ENCODE measurements at regions not wholly inside any gene's neighbourhood (a gene's known extent, or its start where the extent isn't known, plus 50 kb on each side); places are given as distances from the start of the nearest gene placed in this dataset.

DNA sequence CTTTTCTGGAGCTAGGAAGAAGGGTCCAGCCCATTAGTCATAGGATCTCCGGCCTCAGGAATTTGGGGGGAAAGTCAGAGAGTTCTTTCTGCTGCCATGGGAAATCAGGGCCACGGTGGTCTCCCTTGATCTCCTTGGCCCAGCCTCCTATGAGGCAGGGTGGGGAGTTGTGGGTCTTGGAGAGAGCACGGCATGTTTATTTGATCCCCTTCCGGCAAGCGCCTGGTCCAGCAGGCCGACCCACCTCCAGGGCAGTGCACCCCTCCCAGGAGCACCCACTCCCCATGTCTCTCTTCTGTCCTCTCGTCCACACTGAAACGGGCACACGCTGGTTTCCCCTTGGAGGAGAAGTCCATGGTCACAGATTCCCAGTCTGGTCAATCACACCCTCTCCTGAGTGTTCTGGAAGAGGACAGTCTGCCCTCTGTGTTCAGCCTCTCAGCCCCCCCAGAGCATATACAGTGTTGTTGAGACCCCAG is 464.6 kb upstream of the HS6ST1 start:
- no peaks in the 10 kb centered on the region for H3K36me3 ChIP-seq (replicated peaks; ENCODE audit: insufficient read depth, low read length)
- TF ChIP-seq EZH2phosphoT487 (IDR thresholded peaks at IDR 0.05; ENCODE audit: low read length) (no peak), EZH2 (optimal IDR thresholded peaks at IDR 0.05; ENCODE audit: low read depth, low read length) (no peak)
- TF ChIP-seq, protein P1, sequence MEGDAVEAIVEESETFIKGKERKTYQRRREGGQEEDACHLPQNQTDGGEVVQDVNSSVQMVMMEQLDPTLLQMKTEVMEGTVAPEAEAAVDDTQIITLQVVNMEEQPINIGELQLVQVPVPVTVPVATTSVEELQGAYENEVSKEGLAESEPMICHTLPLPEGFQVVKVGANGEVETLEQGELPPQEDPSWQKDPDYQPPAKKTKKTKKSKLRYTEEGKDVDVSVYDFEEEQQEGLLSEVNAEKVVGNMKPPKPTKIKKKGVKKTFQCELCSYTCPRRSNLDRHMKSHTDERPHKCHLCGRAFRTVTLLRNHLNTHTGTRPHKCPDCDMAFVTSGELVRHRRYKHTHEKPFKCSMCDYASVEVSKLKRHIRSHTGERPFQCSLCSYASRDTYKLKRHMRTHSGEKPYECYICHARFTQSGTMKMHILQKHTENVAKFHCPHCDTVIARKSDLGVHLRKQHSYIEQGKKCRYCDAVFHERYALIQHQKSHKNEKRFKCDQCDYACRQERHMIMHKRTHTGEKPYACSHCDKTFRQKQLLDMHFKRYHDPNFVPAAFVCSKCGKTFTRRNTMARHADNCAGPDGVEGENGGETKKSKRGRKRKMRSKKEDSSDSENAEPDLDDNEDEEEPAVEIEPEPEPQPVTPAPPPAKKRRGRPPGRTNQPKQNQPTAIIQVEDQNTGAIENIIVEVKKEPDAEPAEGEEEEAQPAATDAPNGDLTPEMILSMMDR (IDR thresholded peaks at IDR 0.05; ENCODE audit: low read length): no peak
- H3F3A ChIP-seq (ENCODE audit: insufficient read depth, low read length): no peaks in the 10 kb centered on the region
- H3K9ac ChIP-seq (ENCODE audit: low read length): no peak overlapping the region
- H3K9me3 ChIP-seq (replicated peaks; ENCODE audit: insufficient read depth, low read length): no peaks in the 10 kb centered on the region
- H2AFZ ChIP-seq (ENCODE audit: low read length): no peak overlapping the region
- H3K27ac ChIP-seq (ENCODE audit: low read length): no peak overlapping the region
- no peaks in the 10 kb centered on the region for H3K79me2 ChIP-seq (ENCODE audit: low read length)
- no peak overlapping the region for H3K4me2 ChIP-seq (ENCODE audit: low read depth, low read length)
- H3K4me3 ChIP-seq (ENCODE audit: low read length): no peak overlapping the region
- DNase-seq: no peak
- H3K4me1 ChIP-seq (ENCODE audit: low read length): no peaks in the 10 kb centered on the region
- no peaks in the 10 kb centered on the region for H3K27me3 ChIP-seq (replicated peaks; ENCODE audit: insufficient read depth, low read length)
- no peaks in the 10 kb centered on the region for H4K20me1 ChIP-seq (ENCODE audit: insufficient read depth, low read length)
- H3K9me2 ChIP-seq (replicated peaks; ENCODE audit: insufficient read depth, low read length): no peaks in the 10 kb centered on the region

DNA sequence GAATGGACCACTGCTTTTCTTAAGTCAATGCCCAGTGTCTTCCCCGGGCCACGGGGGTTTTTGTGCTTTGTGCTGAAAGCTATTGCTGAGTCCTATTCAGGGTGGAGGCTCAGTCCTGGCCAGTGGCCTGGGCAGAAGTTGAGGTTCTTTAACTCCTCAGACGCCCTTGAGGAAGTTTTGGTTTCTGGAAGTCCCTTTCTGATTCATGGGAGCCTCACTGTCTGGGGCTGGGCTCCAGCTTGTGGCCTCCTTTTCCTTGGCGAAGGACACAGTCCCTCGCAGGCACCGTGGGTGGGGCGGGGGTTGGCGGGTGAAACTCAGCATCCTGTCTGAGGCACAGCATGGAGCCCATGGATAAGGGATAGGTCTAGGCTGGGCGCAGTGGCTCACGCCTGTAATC is 465.2 kb upstream of the HS6ST1 start:
- Histone ChIP-seq H3F3A (ENCODE audit: insufficient read depth, low read length) (no peaks in the 10 kb centered on the region), H3K4me1 (ENCODE audit: low read length) (no peaks in the 10 kb centered on the region), H3K36me3 (replicated peaks; ENCODE audit: insufficient read depth, low read length) (no peaks in the 10 kb centered on the region), H3K9ac (ENCODE audit: low read length) (no peak overlapping the region), H2AFZ (ENCODE audit: low read length) (no peak overlapping the region), H3K9me2 (replicated peaks; ENCODE audit: insufficient read depth, low read length) (no peaks in the 10 kb centered on the region), H3K27ac (ENCODE audit: low read length) (no peak overlapping the region), H3K4me2 (ENCODE audit: low read depth, low read length) (no peak overlapping the region), H3K4me3 (ENCODE audit: low read length) (no peak overlapping the region), H3K79me2 (ENCODE audit: low read length) (no peaks in the 10 kb centered on the region), H4K20me1 (ENCODE audit: insufficient read depth, low read length) (no peaks in the 10 kb centered on the region), H3K27me3 (replicated peaks; ENCODE audit: insufficient read depth, low read length) (no peaks in the 10 kb centered on the region), H3K9me3 (replicated peaks; ENCODE audit: insufficient read depth, low read length) (no peaks in the 10 kb centered on the region)
- TF ChIP-seq EZH2 (optimal IDR thresholded peaks at IDR 0.05; ENCODE audit: low read depth, low read length) (no peak), EZH2phosphoT487 (IDR thresholded peaks at IDR 0.05; ENCODE audit: low read length) (no peak)
- no peak for DNase-seq

DNA sequence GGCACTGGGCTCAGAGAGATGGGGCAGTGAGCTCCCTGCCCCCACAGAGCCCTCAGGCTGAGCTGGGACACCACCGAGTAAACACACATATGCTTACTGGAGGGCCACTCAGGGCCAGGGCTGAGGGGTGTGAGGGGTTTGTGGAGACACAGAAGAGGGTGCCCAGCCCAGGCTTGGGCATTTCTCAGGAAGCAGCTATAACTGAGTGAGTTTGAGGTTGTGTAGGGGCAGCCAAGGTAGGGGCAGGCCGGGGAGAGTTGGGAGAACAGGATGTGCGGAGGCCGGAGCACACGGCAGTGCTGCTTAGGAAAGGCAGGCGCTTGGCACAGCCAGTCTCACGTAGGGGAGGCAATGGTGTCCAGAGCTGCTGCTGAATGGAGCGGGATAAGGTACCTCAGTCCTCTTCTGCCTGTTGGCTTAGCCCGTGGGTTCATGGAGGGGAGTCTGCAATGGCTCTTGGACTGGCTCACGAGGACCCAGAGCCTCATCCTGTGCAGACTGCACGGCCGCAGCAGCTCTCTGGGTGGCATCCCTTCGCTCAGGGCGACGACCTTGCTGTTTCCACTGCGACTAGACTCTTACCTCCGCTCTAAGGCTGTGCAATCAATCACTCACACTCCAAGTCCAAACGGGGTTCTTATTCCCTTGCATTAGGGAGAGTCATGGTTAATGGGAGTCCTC is 466.1 kb upstream of the HS6ST1 start:
- no peaks in the 10 kb centered on the region for H4K20me1 ChIP-seq (ENCODE audit: insufficient read depth, low read length)
- no peak overlapping the region for H3K27ac ChIP-seq (ENCODE audit: low read length)
- H3K4me3 ChIP-seq (ENCODE audit: low read length): no peak overlapping the region
- no peak overlapping the region for H2AFZ ChIP-seq (ENCODE audit: low read length)
- no peak overlapping the region for H3K9ac ChIP-seq (ENCODE audit: low read length)
- no peaks in the 10 kb centered on the region for H3K4me1 ChIP-seq (ENCODE audit: low read length)
- H3F3A ChIP-seq (ENCODE audit: insufficient read depth, low read length): no peaks in the 10 kb centered on the region
- no peak for TF ChIP-seq EZH2 (optimal IDR thresholded peaks at IDR 0.05; ENCODE audit: low read depth, low read length)
- TF ChIP-seq EZH2phosphoT487 (IDR thresholded peaks at IDR 0.05; ENCODE audit: low read length): no peak
- TF ChIP-seq, protein P1 (IDR thresholded peaks at IDR 0.05; ENCODE audit: low read length): no peak
- DNase-seq: no peak
- H3K36me3 ChIP-seq (replicated peaks; ENCODE audit: insufficient read depth, low read length): no peaks in the 10 kb centered on the region
- no peaks in the 10 kb centered on the region for H3K9me2 ChIP-seq (replicated peaks; ENCODE audit: insufficient read depth, low read length)
- no peaks in the 10 kb centered on the region for H3K9me3 ChIP-seq (replicated peaks; ENCODE audit: insufficient read depth, low read length)
- H3K27me3 ChIP-seq (replicated peaks; ENCODE audit: insufficient read depth, low read length): no peaks in the 10 kb centered on the region
- H3K79me2 ChIP-seq (ENCODE audit: low read length): no peaks in the 10 kb centered on the region
- no peak overlapping the region for H3K4me2 ChIP-seq (ENCODE audit: low read depth, low read length)

DNA sequence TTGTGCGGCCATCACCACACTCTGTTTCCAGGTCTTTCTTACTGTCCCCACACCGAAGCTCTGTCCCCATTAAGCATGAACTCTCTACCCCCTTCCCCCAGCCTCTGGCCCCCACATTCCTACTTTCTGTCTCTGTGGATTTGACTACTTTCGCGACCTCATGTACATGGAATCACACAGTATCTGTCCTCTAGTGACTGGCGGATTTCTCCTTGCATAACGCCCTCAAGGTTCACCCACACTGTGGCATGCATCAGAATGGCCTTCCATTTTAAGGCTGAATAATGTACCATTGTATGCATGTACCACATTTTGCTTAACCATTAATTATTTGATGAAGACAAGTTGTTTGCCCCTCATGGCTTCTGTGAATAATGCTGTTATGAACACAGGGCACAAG is 467.6 kb upstream of the HS6ST1 start:
- no peak overlapping the region for H3K27ac ChIP-seq (ENCODE audit: low read length)

More for the DNA sequence above, 467.6 kb upstream of the HS6ST1 start:
- no peak overlapping the region for H3K4me3 ChIP-seq (ENCODE audit: low read length)
- H3K9ac ChIP-seq (ENCODE audit: low read length): no peak overlapping the region
- no peaks in the 10 kb centered on the region for H3K9me2 ChIP-seq (replicated peaks; ENCODE audit: insufficient read depth, low read length)
- no peaks in the 10 kb centered on the region for H3K9me3 ChIP-seq (replicated peaks; ENCODE audit: insufficient read depth, low read length)
- H3K4me1 ChIP-seq (ENCODE audit: low read length): no peaks in the 10 kb centered on the region
- no peak overlapping the region for H3K4me2 ChIP-seq (ENCODE audit: low read depth, low read length)
- H3F3A ChIP-seq (ENCODE audit: insufficient read depth, low read length): no peaks in the 10 kb centered on the region
- H3K27me3 ChIP-seq (replicated peaks; ENCODE audit: insufficient read depth, low read length): no peaks in the 10 kb centered on the region
- H3K36me3 ChIP-seq (replicated peaks; ENCODE audit: insufficient read depth, low read length): no peaks in the 10 kb centered on the region
- TF ChIP-seq EZH2phosphoT487 (IDR thresholded peaks at IDR 0.05; ENCODE audit: low read length) (no peak), EZH2 (optimal IDR thresholded peaks at IDR 0.05; ENCODE audit: low read depth, low read length) (no peak)
- TF ChIP-seq, protein P1 (IDR thresholded peaks at IDR 0.05; ENCODE audit: low read length): no peak
- no peak overlapping the region for H2AFZ ChIP-seq (ENCODE audit: low read length)
- no peaks in the 10 kb centered on the region for H4K20me1 ChIP-seq (ENCODE audit: insufficient read depth, low read length)
- DNase-seq: no peak
- H3K79me2 ChIP-seq (ENCODE audit: low read length): no peaks in the 10 kb centered on the region
